Thoracic aorta (tissue), 2 donors: ENCODE measurements at regions not wholly inside any gene's neighbourhood (a gene's known extent, or its start where the extent isn't known, plus 50 kb on each side); places are given as distances from the start of the nearest gene placed in this dataset.

Experiments
- ATAC-seq: fragments of 150-250 bp; one replicate; pipeline ENCODE4 v1.8.0; 2017; ENCODE audit warnings: low read depth; ENCODE audit not compliant: insufficient number of reproducible peaks, low FRiP score
- DNase-seq: peaks from one replicate; pipeline ENCODE4 v3.0.0-alpha.2; 2020; ENCODE audit warnings: low spot score
- H3K27ac ChIP-seq, 2 donors: fragments of 200-600 bp; sonication (generic); 1 replicate in 1 of 2; 2 replicates in 1 of 2; pipeline ENCODE4 v1.5.1; 2016; ENCODE audit warnings: mild to moderate bottlenecking in 2 of 2, moderate library complexity in 2 of 2
- H3K27me3 ChIP-seq: fragments of 200-600 bp; sonication (generic); replicated peaks from 2 replicates; pipeline ENCODE4 v1.6.0; 2016; ENCODE audit warnings: mild to moderate bottlenecking; ENCODE audit not compliant: insufficient read depth
- H3K36me3 ChIP-seq: fragments of 200-600 bp; sonication (generic); one replicate; pipeline ENCODE4 v1.5.1; 2016
- H3K4me1 ChIP-seq, 2 donors: fragments of 200-600 bp; sonication (generic); 1 replicate in 1 of 2; 2 replicates in 1 of 2; pipeline versions ENCODE4 v1.5.1 to v1.6.0; 2016; ENCODE audit warnings: low read depth in 2 of 2, mild to moderate bottlenecking in 1 of 2; ENCODE audit not compliant: control insufficient read depth in 1 of 2
- H3K4me3 ChIP-seq: fragments of 200-600 bp; sonication (generic); 2 replicates; pipeline ENCODE4 v1.5.1; 2016; ENCODE audit warnings: mild to moderate bottlenecking
- H3K9me3 ChIP-seq: fragments of 200-600 bp; sonication (generic); 2 replicates; pipeline ENCODE4 v1.5.1; 2016
- TF ChIP-seq, protein P1 (sequence below): fragments of 200-600 bp; sonication (generic); IDR thresholded peaks from one replicate; pipeline ENCODE4 v1.5.1; 2019; ENCODE audit warnings: antibody characterized with exemption

DNA sequence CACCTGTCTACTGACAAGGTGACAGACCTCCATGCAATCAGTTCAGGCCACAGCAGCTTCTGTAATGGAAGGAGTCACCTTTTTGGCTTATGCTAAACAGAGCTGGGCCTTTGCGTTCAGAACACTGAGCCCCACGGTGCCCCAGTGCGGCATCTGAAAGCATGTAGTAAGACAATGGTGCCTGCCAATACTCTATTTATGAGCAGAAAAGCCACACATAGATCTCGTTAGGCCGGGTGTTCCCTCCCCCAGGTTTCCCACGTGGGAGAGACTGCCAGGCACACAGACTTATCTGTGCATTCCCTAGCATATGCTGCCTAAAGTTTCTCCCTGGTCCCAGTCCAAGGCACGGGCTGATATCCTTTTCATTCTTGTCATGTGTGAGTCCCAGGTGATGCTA, 150.9 kb downstream of the ACTR3 start:
- H3K27ac ChIP-seq: no peak overlapping the region
- no peaks in the 10 kb centered on the region for H3K27me3 ChIP-seq
- TF ChIP-seq, protein P1, sequence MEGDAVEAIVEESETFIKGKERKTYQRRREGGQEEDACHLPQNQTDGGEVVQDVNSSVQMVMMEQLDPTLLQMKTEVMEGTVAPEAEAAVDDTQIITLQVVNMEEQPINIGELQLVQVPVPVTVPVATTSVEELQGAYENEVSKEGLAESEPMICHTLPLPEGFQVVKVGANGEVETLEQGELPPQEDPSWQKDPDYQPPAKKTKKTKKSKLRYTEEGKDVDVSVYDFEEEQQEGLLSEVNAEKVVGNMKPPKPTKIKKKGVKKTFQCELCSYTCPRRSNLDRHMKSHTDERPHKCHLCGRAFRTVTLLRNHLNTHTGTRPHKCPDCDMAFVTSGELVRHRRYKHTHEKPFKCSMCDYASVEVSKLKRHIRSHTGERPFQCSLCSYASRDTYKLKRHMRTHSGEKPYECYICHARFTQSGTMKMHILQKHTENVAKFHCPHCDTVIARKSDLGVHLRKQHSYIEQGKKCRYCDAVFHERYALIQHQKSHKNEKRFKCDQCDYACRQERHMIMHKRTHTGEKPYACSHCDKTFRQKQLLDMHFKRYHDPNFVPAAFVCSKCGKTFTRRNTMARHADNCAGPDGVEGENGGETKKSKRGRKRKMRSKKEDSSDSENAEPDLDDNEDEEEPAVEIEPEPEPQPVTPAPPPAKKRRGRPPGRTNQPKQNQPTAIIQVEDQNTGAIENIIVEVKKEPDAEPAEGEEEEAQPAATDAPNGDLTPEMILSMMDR: no peak
- DNase-seq (no peak), ATAC-seq (no peak)
- no peak overlapping the region for H3K4me3 ChIP-seq
- no peaks in the 10 kb centered on the region for H3K4me1 ChIP-seq
- no peaks in the 10 kb centered on the region for H3K9me3 ChIP-seq
- H3K36me3 ChIP-seq: no peaks in the 10 kb centered on the region

DNA sequence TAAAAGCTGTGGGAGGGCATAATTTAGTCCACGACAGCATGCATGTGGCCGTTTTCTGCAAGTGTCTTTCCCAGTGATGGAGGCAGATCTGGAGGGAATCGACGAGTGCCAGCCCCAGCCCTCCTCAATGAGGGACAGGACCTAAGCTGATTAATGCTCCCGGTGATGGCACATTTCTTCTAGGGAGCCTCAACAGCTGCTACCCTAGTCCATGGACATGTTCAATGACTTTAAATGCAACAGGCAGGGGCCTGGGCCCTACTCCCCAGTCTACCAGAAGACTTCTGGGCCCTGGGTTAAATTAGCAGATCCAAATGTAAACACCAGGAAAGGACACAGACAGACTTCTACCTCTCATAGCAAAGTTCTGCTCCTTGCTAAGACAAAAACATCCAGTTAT, 155.1 kb downstream of the ACTR3 start:
- H3K9me3 ChIP-seq: no peaks in the 10 kb centered on the region
- no peak overlapping the region for H3K4me3 ChIP-seq
- no peaks in the 10 kb centered on the region for H3K4me1 ChIP-seq
- DNase-seq: no peak
- TF ChIP-seq, protein P1: no peak
- H3K27ac ChIP-seq: no peak overlapping the region
- no peak for ATAC-seq
- H3K36me3 ChIP-seq: no peaks in the 10 kb centered on the region
- H3K27me3 ChIP-seq: no peaks in the 10 kb centered on the region

DNA sequence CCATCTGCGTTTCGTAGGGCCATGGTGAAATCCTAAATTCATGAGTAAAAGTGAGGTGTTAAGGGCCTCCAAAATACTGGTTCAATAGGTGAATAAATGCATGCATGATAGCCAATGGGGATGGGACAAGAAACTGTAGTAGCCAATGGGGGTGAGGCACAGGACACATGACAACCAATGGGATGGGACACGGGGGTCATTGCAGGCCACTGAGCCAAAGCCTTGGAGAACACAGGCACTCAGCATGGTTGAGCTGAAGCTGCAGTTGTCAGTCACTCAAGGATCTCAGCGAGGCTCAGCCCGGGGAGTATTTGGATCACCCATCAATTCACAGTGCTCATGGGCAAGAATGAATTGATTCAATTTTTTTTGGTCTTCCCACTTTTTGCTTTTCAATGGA, 156.5 kb downstream of the ACTR3 start:
- no peaks in the 10 kb centered on the region for H3K27me3 ChIP-seq

DNA sequence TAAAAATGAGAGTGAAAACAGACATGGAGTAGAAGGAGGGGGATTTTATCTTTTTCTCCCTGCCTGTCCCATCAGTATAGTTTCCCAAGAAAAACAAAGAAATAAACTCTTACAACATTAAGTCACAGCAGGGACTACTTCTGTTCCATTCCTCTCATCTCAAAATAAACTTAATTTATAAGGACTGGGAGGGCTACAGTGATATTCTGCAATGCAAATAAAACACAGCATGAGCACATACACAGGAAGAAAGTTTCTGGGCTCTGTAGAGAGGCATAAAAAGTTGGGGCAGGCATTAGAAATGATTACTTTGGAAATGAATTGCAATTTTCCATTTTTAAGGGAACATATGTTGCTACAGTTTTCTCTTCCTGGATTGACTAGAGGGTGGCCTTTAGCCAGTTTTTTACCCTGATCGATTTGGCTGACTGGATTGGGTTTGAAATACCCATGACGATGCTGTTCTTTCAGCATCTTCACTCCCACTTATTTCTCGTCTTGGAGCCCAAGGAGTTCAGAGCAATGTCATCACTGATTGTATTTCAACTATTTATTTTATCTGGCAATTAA, 157.1 kb downstream of the ACTR3 start:
- Histone ChIP-seq H3K4me3 (no peak overlapping the region), H3K9me3 (no peaks in the 10 kb centered on the region), H3K27ac (no peak overlapping the region), H3K27me3 (no peaks in the 10 kb centered on the region), H3K4me1 (no peaks in the 10 kb centered on the region), H3K36me3 (no peaks in the 10 kb centered on the region)
- TF ChIP-seq, protein P1: no peak
- ATAC-seq (no peak), DNase-seq (no peak)

More for the DNA sequence above, 156.5 kb downstream of the ACTR3 start:
- Histone ChIP-seq H3K27ac (no peak overlapping the region), H3K9me3 (no peaks in the 10 kb centered on the region), H3K4me3 (no peak overlapping the region), H3K36me3 (no peaks in the 10 kb centered on the region), H3K4me1 (no peaks in the 10 kb centered on the region)
- ATAC-seq: no peak
- TF ChIP-seq, protein P1: no peak
- no peak for DNase-seq

DNA sequence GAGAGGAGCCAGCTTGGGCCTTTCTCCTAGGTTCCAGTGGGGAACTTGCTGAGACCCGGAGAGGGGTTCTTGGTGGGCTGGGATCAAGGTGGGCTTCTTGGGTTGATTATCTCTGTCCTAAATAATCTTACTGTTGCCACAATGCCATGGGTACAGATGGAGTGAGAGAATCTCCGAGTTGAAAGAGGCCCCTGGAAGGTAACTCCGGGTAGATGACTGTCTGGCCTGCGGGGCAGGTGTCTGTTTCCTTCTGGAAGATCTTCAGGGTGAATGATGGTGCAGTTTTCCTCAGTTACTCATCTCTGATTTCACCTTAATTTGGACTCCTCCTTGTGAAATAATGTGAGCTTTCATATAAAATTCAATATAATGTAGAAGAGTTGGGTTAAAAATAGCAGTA, 159.4 kb downstream of the ACTR3 start:
- no peaks in the 10 kb centered on the region for H3K27me3 ChIP-seq
- H3K27ac ChIP-seq: no peak overlapping the region
- TF ChIP-seq, protein P1: no peak
- DNase-seq (no peak), ATAC-seq (no peak)
- no peaks in the 10 kb centered on the region for H3K36me3 ChIP-seq
- no peak overlapping the region for H3K4me3 ChIP-seq
- H3K9me3 ChIP-seq: no peaks in the 10 kb centered on the region
- H3K4me1 ChIP-seq: no peaks in the 10 kb centered on the region
